HG02588 (cell line): ENCODE measurements at regions not wholly inside any gene's neighbourhood (a gene's known extent, or its start where the extent isn't known, plus 50 kb on each side); places are given as distances from the start of the nearest gene placed in this dataset.
A peak's percentile ranks its signal among the peaks of the same experiment; 100 is the strongest.
"Not testable (repeated sequence)": the region's sequence is repeated elsewhere in the genome, so short reads cannot be mapped to it uniquely, and the experiment has no call there.

Experiments
- ATAC-seq: cut with Tn5 transposase; IDR thresholded peaks from one replicate; pipeline ENCODE4 v1.9.1; 2021; ENCODE audit warnings: mild to moderate bottlenecking, moderate library complexity; ENCODE audit not compliant: unreplicated experiment

DNA sequence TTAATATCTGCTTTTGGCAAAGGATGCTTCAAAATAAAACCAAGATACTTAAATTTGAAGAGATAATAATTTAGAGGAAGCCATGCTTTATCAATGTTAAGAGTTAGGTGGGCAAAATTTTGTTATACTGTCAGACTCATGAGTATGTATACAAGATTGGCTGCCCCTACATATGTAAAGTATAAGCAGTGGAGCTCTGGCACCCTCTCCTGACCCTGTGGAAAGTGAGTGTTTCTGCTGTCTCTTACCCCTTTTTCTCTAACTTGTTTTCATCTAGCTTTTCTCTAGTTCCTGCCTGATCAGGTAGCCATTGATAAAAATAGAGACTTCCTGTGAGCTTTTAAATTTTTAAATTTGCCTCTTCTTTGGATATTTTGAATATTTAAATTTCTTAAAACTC, 710.9 kb upstream of the SPRY2 start:
- ATAC-seq = no peak

DNA sequence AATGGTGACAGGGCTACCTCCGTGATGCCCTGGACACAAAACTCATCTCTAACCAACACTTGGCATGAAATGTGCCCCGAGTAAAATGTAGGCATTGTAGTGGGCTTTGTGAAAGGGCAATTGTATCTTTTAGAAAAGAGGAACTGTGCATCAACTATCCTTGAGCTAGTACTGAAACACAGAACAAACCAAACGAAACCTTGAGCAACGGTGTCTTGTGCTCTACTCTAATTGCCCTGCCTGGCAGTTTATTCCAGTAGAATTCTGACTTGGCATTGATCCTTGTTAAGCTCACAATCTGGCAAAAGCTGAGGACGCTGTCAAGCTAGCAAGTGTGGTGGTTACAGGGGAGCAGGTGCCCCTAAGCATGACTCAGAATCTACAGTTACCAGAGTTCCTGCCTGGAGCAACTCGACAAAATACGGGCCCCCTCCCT, 707.1 kb upstream of the SPRY2 start:
- ATAC-seq = peak; percentile 60

DNA sequence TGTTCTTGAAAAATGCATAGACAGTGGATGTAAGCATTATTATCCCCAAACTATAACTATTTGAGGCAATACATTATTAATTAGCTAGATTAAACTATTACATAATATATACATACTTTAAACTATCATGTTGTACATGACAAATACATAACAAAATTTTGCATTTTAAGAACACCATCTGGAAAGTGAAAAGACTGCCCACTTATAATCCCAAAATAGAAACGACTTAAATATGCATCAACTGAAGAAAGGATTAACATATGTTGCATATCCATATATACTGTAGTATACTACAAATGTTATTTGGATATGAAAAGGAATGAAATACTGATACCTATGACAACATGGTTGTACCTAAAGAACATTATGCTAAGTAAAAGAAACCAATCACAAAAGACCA, 700.8 kb upstream of the SPRY2 start:
- ATAC-seq = no peak

DNA sequence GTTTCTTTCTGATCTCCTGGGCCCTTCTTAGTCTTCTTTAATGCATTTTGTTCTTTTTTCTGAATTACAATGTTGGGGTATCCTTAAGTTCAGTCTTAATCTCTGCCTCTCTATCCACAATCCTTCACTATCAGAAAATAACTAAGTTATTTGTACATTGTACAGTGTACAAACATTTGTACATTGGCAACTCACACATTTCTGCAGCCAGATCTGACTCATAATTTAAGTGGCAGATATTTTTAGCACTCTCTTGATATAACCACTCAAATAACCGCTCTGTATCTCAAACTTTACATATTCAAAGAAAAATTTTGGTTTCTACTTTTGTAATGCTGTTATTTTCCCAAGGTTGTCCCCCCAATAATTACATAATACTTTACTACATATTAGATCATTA, 691.1 kb upstream of the SPRY2 start:
- no peak for ATAC-seq

DNA sequence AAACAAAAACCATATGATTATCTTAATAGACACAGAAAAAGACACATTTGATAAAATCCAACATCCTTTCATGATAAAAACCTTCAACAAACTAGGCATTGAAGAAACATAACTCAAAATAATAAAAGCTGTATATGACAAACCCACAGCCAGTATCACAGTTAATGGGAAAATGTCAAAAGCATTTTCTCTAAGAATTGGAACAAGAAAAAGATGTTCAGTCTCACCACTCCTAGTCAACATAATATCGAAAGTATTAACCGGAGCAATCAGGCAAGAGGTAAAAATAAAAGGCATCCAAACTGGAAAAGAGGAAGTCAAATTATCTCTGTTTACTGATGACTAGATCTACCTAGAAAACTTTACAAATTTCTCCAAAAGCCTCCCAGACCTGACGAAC, 684.2 kb upstream of the SPRY2 start:
- no peak for ATAC-seq

DNA sequence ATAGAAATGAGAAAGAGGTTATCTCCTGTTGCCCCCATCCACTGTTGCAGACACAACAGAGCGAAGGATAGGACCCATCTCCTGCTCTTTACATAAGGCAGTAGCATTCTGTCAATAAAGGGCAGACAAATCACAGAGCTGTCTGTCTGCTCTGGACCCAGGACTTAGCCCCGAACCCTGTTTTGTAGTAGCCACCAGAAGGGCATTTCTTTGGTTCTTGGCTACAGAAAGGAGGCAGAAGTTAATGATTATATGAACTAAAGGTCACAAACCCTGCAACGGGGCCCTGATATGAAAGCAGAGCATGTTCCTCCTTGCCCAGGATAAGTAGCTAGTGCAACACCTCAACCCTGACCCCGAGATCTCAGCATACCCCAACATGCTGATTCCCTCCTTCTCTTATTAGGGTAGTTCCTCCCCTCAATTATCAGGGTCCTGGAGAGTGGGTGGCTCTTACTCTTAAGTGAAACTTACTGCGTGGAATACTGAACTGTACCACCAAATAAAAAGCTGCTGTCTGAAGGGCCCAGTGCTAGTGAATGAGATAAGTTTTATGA, 680.4 kb upstream of the SPRY2 start:
- ATAC-seq = no peak

DNA sequence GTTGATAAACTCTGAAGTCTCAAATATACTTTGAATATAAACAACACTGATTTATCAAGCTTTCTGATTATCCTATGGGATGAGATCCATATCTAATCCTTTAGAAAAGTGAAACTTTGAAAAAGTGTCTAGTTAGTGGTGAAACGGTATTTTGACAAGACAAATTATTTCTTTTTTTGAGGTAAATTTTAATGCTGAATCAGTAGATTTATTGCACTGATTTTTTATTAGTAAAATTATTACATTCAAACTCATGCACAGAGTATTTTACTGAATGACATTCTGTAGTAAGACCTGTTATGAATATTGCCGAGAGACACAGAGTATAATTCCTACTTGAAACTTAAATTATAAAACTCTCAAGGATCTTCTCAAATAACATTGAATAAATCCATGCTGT, 679.1 kb upstream of the SPRY2 start:
- no peak for ATAC-seq

DNA sequence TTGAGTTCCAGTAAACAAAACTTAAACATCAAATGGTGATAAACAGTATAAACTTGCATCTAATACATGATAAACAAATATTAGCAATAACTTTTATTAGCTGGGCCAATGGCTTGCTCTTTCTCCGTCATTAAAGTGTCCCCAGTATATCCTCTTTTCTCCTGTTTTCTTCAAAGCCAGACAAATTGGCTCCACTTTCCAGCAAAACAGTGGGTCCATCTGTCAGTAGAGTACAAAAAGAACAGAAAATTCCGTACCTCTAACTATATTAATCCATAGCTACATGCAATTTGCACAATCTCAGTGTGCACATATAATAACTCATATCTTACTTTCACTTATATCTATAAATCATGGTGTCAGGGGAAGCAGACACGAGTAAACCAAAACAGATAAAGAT, 678.0 kb upstream of the SPRY2 start:
- ATAC-seq = no peak

DNA sequence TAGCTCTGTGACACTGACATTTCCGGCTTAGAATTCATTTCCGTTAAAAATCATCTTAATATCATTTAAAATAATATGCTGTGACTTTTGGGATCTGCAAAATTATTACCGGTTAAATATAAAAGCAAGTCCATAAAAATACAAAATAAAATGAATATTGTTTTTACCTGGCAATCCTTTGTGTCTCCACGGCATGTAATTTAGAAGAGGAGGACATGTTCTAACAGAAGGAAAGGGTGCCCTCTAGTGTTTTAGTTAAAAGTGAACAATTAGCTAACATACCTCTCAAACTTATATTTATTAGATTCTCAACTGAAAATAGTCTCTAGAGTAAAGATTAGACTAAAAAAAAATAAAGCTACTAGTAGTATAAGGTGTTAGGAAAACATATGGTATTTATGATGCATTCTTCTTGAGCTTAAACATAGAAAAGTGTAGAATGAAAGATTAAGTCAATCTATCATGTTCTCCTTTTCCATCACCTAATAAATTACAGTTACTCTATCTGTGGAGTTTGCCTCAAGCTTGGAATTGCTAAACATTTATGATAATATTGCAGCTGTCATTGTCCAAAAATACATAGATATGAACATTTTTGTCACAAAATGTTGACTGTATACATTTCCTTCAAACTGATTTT, 676.7 kb upstream of the SPRY2 start:
- peak; percentile 75 for ATAC-seq

DNA sequence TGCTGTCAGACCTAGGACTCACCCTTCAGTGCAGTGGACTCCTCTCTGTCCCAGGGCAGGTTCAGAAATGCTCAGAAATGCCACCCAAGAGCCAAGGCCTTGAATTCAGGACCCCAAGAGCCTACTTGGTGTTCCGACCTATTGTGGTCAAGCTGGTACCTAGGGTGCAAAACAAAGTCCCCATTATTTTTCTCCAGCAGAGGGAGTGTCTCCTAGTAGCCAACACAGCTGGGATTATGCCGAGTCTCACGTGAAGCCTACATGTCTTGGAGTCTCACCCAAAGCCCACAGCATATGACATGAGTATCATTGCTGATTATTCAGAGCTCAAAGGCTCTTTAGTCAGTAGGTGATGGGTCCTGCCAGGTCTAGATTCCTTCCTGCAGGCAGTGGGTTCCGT, 671.1 kb upstream of the SPRY2 start:
- ATAC-seq = no peak

DNA sequence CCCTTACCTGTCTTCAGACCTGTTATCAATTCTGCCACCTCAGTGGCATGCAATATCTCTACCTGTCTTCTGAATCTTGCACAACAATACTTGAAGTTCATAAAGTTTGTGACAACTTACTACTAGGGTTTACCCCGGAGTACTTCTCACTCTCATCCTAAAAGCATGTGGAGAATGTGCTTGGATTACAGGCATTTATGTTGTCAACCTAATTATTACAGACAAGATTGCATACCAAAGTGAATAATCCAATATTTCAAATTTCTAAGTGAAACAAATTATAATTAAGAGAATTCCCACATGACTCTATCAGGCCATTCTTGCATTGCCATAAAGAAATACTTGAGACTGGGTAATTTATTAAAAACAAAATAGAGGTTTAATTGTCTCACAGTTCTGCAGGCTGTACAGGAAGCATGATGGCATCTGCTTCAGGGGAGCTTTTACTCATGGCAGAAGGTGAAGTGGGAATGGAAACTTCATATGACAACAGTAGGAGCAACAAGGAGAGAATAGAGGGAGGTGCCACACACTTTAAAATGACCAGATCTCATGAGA, 661.0 kb upstream of the SPRY2 start:
- no peak for ATAC-seq

DNA sequence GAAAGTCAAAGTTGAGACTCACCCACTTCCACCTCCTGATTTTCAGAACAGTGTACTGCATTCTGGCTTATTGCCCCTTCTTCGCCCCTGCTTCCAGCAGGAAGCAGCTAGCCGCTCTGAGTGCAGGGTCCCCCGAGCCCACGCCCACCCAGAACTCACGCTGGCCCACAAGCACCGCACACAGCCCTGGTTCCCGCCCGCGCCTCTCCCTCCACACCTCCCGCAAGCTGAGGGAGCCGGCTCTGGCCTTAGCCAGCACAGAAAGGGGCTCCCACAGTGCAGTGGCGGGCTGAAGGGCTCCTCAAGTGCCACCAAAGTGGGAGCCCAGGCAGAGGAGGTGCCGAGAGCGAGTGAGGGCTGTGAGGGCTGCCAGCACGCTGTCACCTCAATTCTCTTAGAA, 657.7 kb upstream of the SPRY2 start:
- not testable (repeated sequence) for ATAC-seq

DNA sequence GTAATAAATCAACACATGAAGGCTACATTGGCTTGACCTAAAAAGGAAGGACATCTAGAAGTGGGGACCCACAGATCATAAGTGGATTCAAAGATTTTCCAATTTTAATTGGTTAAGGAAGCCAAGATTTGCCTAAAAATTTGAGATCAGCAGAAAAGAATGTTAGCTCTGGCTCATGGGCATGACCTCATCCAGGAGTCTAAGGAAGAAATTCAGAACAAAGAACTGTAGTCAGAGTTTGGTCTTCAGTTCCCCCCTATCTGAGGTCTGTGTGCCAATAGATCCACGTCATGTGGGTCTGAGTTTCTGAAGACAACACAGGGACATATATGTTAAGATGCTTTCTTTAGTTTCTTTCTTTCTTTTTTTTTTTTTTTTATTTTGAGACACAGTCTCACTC, 648.8 kb upstream of the SPRY2 start:
- ATAC-seq = no peak

DNA sequence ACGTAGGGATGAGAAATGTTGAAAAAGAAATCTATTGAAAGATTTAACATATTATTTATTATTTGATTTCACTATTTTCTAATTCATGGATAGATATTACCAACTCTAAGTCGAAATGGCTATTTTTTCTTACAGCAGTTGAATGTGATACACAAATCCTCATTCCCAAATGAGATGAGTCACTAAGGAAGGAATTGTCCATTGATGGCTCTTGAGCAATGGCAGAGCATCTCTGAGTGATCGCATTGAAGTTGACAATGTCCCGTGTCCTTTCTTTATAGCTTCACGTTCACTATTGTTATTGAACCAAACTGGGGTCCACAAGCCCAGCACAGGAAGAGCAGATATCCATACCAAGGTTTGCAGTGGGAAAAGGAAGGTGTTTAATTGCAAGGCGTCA, 648.3 kb upstream of the SPRY2 start:
- ATAC-seq = no peak

DNA sequence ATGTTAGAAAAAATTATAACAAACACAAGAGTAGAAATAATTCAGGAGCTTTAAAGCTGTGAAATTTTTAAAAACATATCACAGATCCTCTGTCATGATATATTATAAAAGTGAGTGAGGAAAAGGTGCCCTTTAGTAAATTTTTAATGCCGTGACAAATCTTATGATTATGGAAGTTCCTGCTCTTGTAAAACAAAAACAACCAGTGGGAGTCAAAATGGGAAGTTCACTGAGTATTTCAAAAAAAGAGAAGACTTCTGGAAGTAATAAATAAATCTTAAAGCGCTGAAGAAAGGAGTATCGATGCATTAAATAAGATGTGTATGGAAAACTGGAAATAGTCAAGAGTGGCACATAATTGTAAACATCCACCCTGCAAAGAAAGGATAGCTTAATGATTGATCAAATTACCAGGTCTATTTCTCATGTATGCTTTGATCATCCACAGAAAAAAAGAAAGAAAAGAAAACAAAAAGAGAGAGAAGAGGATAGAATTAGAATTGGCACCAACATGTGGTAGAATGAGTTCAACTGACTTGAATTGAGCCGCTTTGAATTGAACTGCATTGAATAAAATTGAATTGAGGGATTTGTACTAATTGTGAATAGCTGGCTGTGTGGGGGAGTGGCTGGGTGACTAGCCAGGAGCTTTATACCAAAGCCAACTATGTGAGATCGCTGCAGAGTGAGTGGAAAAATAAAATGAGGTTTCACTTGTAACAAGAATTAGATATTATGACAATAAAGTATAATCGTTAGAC, 647.6 kb upstream of the SPRY2 start:
- no peak for ATAC-seq

DNA sequence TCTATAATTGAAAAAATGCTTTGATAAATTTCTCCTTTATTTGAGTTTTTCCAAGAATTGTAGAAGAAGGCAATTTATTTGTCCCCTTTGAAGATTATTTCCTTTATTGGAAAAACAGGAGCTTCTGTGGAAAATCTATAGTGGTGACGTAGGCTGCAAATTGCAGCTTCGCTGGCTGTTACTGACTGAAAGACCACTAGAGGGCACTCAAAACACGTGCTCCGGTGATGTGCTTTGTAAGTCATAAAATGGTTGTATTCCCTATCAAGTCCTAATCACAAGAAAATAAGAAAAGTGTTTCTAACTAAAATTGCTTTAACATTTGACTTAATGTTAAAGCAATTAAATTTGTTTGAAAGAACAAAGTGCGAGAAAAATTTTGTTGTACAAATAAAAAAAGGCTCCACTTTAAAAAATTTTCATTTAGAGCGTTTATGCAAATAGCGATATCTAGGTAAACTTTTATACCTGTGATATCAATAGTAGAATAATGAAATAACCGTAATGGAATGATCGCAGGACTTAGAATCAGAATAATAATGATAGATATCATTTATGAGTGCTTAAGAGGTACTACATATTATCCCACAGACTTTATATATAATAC, 638.2 kb upstream of the SPRY2 start:
- peak; percentile 82 for ATAC-seq

DNA sequence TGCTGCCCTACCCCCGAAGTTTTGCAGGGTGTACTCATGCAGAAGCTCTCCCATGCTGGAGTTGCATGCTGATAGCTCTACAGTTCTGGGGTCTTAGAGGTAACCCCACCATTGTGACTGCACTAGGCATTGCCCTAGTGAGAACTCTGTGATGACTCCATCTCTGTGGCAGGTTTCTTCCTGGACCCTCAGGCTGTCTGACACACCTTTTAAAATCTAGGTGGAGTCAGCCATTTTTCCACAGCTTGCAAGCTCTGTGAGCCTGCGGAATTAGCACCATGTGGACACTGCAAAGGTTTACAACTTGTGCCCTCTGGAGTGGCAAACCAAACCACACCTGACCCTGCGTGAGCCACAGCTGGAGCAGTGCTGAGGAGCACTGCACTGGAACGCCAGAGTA, 636.2 kb upstream of the SPRY2 start:
- ATAC-seq = no peak

DNA sequence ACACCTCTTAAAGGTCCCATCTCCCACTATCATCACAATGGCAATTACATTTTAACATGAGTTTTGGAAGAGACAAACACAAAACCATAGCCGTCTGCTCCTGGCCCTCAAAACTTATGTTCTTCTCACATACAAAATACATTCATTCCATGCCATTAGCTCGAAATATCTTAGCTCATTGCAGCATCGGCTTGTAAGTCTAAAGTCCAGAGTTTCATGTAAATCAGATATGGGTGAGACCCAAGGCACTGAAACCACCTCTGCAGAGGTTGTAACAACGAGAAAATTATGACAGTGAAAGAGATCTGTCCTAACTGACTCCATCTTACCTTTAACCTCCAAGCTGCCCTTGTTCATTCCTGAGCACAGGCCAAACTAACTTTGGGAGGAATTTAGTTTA, 635.0 kb upstream of the SPRY2 start:
- ATAC-seq = no peak

DNA sequence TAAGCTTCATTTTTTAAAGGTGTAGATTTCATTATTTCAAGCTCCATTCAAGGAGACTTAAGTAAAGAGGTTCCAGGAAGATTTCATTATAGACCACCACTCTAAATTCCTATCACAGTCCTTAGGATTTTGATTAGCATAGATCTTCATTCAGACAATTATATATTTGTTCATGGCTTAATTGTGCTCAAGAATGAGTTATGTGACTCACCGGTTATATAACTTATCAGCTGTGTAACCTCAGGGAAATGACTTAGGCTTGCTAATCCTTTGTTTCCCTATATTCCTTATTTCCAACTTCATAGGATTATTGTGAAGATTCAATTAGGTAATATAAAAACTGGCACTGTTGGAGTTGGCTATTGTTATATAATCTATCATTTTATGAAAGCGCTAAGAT, 632.8 kb upstream of the SPRY2 start:
- no peak for ATAC-seq

DNA sequence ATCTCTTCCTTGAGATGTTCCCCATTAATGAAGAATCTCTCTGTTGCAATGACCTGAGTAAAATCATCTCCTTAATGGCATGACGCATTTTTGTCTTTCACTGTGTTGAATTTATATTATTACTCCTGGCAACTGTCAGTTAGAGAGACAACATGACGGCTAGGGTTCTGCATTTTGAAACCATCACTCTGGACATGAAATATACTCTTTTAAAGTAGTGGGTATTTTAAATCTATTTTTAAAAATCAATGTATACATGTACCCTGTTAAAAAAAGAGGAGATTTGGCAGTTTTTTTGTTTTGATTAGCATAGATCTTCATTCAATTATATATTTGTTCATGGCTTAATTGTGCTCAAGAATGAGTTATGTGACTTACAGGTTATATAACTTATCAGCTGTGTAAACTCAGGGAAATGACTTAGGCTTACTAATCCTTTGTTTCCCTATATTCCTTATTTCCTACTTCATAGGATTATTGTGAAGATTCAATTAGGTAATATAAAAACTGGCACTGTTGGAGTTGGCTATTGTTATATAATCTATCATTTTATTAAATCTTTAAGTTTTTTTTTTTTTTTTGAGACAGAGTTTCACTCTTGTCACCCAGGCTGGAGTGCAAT, 632.0 kb upstream of the SPRY2 start:
- no peak for ATAC-seq

DNA sequence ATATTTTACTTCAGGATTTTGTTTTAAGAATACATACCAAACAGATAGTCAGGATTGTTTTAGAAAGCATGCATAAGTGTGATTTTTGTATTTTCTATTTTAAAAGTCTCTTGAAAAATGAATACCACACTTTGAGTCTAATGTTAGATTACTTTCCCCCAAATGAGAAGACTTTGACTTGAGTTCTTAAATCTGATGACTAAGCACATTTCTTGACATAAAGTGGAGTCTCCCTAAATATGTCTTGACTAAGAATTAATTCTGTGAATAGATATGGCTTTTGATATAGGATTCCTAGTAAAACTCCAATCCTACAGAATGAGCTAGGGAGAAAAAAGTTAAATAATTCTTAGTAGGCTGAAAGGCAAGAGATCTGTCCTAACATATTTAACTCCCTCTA, 624.2 kb upstream of the SPRY2 start:
- no peak for ATAC-seq
